EH (cell line): ENCODE measurements at regions not wholly inside any gene's neighbourhood (a gene's known extent, or its start where the extent isn't known, plus 50 kb on each side); places are given as distances from the start of the nearest gene placed in this dataset.
A peak's percentile ranks its signal among the peaks of the same experiment; 100 is the strongest.
"Not testable (repeated sequence)": the region's sequence is repeated elsewhere in the genome, so short reads cannot be mapped to it uniquely, and the experiment has no call there.

Experiments
- DNase-seq: peaks from one replicate; pipeline ENCODE4 v3.0.0-alpha.2; 2015; ENCODE audit warnings: low read depth

GRCh38 chr6:21334651-21335050 lies 258.9 kb upstream of the SOX4 start:
- no peak for DNase-seq

GRCh38 chr6:21335591-21335990 lies 258.0 kb upstream of the SOX4 start:
- DNase-seq, result no peak

GRCh38 chr6:21337263-21337662 lies 256.3 kb upstream of the SOX4 start:
- DNase-seq, result no peak

- DNase-seq, result no peak
Measured at GRCh38 chr6:21340573-21340972, 253.0 kb upstream of the SOX4 start.

- DNase-seq, result no peak
Measured at GRCh38 chr6:21341910-21342309, 251.6 kb upstream of the SOX4 start.

GRCh38 chr6:21342501-21342900 lies 251.1 kb upstream of the SOX4 start:
- DNase-seq, result peak; percentile 22

GRCh38 chr6:21345704-21346103 lies 247.8 kb upstream of the SOX4 start:
- DNase-seq, result not testable (repeated sequence)

- DNase-seq, result no peak
Measured at GRCh38 chr6:21348146-21348503, 245.4 kb upstream of the SOX4 start.

- peak; percentile 38 for DNase-seq
Measured at GRCh38 chr6:21348504-21349195, 244.9 kb upstream of the SOX4 start.

GRCh38 chr6:21349834-21350233 lies 243.7 kb upstream of the SOX4 start:
- DNase-seq, result no peak

GRCh38 chr6:21350926-21351325 lies 242.6 kb upstream of the SOX4 start:
- DNase-seq, result no peak

GRCh38 chr6:21352131-21352530 lies 241.4 kb upstream of the SOX4 start:
- DNase-seq, result no peak

GRCh38 chr6:21354805-21355238 lies 238.7 kb upstream of the SOX4 start:
- DNase-seq, result no peak

GRCh38 chr6:21355638-21356037 lies 237.9 kb upstream of the SOX4 start:
- DNase-seq, result no peak

GRCh38 chr6:21357262-21357661 lies 236.3 kb upstream of the SOX4 start:
- no peak for DNase-seq

GRCh38 chr6:21359926-21360325 lies 233.6 kb upstream of the SOX4 start:
- no peak for DNase-seq

GRCh38 chr6:21360336-21360735 lies 233.2 kb upstream of the SOX4 start:
- no peak for DNase-seq

GRCh38 chr6:21367148-21367547 lies 226.4 kb upstream of the SOX4 start:
- DNase-seq, result no peak

- no peak for DNase-seq
Measured at GRCh38 chr6:21367649-21368154, 225.8 kb upstream of the SOX4 start.

GRCh38 chr6:21371061-21371460 lies 222.5 kb upstream of the SOX4 start:
- DNase-seq, result no peak

GRCh38 chr6:21371676-21372171 lies 221.8 kb upstream of the SOX4 start:
- peak; percentile 62 for DNase-seq

GRCh38 chr6:21375151-21376116 lies 218.1 kb upstream of the SOX4 start:
- no peak for DNase-seq

GRCh38 chr6:21377356-21377755 lies 216.2 kb upstream of the SOX4 start:
- peak; percentile 23 for DNase-seq
